ENCODE measurements at regions not wholly inside any gene's neighbourhood (a gene's known extent, or its start where the extent isn't known, plus 50 kb on each side); places are given as distances from the start of the nearest gene placed in this dataset.
"Not testable (repeated sequence)": the region's sequence is repeated elsewhere in the genome, so short reads cannot be mapped to it uniquely, and the experiment has no call there.

- no peak for DNase-seq (ENCODE audit: low read depth, low spot score)
Measured at GRCh38 chr3:104907507-104907906, 459.2 kb upstream of the ALCAM start.

GRCh38 chr3:104908761-104909160 lies 457.9 kb upstream of the ALCAM start:
- DNase-seq (ENCODE audit: low read depth, low spot score): no peak

GRCh38 chr3:104909198-104909597 lies 457.5 kb upstream of the ALCAM start:
- no peak for DNase-seq (ENCODE audit: low read depth, low spot score)

GRCh38 chr3:104909721-104910120 lies 457.0 kb upstream of the ALCAM start:
- DNase-seq (ENCODE audit: low read depth, low spot score): no peak

- no peak for DNase-seq (ENCODE audit: low read depth, low spot score)
Measured at GRCh38 chr3:104911376-104911775, 455.3 kb upstream of the ALCAM start.

- DNase-seq (ENCODE audit: low read depth, low spot score): no peak
Measured at GRCh38 chr3:104916971-104917370, 449.7 kb upstream of the ALCAM start.

- no peak for DNase-seq (ENCODE audit: low read depth, low spot score)
Measured at GRCh38 chr3:104920512-104920911, 446.2 kb upstream of the ALCAM start.

GRCh38 chr3:104933972-104934371 lies 432.7 kb upstream of the ALCAM start:
- no peak for DNase-seq (ENCODE audit: low read depth, low spot score)

GRCh38 chr3:104935613-104936012 lies 431.1 kb upstream of the ALCAM start:
- DNase-seq (ENCODE audit: low read depth, low spot score): no peak

- no peak for DNase-seq (ENCODE audit: low read depth, low spot score)
Measured at GRCh38 chr3:104939196-104939595, 427.5 kb upstream of the ALCAM start.

GRCh38 chr3:104941785-104942184 lies 424.9 kb upstream of the ALCAM start:
- DNase-seq (ENCODE audit: low read depth, low spot score): no peak

GRCh38 chr3:104943974-104944373 lies 422.7 kb upstream of the ALCAM start:
- no peak for DNase-seq (ENCODE audit: low read depth, low spot score)

- DNase-seq (ENCODE audit: low read depth, low spot score): no peak
Measured at GRCh38 chr3:104947943-104948342, 418.8 kb upstream of the ALCAM start.

- not testable (repeated sequence) for DNase-seq (ENCODE audit: low read depth, low spot score)
Measured at GRCh38 chr3:104949810-104950209, 416.9 kb upstream of the ALCAM start.

- DNase-seq (ENCODE audit: low read depth, low spot score): no peak
Measured at GRCh38 chr3:104951426-104951825, 415.3 kb upstream of the ALCAM start.

GRCh38 chr3:104952146-104952972 lies 414.4 kb upstream of the ALCAM start:
- DNase-seq (ENCODE audit: low read depth, low spot score): no peak

- DNase-seq (ENCODE audit: low read depth, low spot score): no peak
Measured at GRCh38 chr3:104956620-104957345, 409.9 kb upstream of the ALCAM start.

GRCh38 chr3:104960579-104960978 lies 406.1 kb upstream of the ALCAM start:
- DNase-seq (ENCODE audit: low read depth, low spot score): no peak

GRCh38 chr3:104961851-104962250 lies 404.9 kb upstream of the ALCAM start:
- no peak for DNase-seq (ENCODE audit: low read depth, low spot score)

- DNase-seq (ENCODE audit: low read depth, low spot score): no peak
Measured at GRCh38 chr3:104974316-104974715, 392.4 kb upstream of the ALCAM start.

- no peak for DNase-seq (ENCODE audit: low read depth, low spot score)
Measured at GRCh38 chr3:104977719-104978118, 389.0 kb upstream of the ALCAM start.

GRCh38 chr3:104982130-104982529 lies 384.6 kb upstream of the ALCAM start:
- no peak for DNase-seq (ENCODE audit: low read depth, low spot score)

GRCh38 chr3:104987859-104988258 lies 378.9 kb upstream of the ALCAM start:
- DNase-seq (ENCODE audit: low read depth, low spot score): no peak
